ENCODE measurements at regions not wholly inside any gene's neighbourhood (a gene's known extent, or its start where the extent isn't known, plus 50 kb on each side); places are given as distances from the start of the nearest gene placed in this dataset.

DNA sequence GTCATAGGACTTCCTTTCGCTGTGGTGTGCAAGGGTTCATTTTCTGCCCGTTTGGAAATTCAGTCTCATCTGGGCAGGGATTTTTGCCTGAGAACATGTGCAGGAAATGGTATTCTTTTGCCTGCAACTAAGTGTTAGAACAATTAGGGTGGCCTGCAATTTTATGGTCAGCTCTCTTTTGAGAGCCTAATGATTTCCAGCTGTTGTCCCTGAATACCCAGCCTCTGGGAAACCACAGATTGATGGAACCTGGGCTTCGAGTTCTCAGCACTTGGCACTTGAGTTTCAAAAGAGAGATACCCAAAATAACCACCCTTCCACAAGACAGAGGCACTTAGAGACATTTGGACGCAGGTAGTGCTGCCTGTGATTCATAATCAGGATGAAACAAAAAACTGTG, 217.2 kb upstream of the FOXA2 start:
- no peak overlapping the region for H3K27ac ChIP-seq
- peaks cover 4% of the 10 kb centered on the region for H3K4me1 ChIP-seq
- no peak for ATAC-seq
- no peaks in the 10 kb centered on the region for H3K36me3 ChIP-seq
- no peak overlapping the region for H3K4me3 ChIP-seq
- no peak for TF ChIP-seq CTCF (IDR thresholded peaks at IDR 0.05)
- intact Hi-C loops (cut with DNase I): no loop called here
- H3K27me3 ChIP-seq: no peaks in the 10 kb centered on the region
- no peak for DNase-seq
- no peaks in the 10 kb centered on the region for H3K9me3 ChIP-seq

DNA sequence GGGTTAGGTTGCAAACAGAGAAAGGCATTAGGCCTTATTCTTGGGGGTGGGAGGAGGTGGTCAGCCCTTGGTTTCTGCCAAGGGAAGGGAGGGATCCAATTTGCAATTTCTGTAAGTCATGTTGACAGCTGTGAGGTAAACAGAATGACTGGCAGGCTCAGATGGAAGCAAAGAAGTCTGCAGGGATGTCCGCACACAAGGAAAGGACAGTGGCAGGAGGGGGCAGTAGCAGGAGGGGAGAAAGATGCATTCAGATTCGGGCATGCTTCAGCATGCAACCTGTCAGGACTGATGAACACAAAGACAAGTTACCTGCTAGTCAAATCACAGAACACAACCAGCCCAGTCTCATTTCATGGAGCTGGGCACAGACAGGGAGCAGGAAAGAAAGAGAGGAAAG, 217.9 kb upstream of the FOXA2 start:
- Histone ChIP-seq H3K27ac (no peak overlapping the region), H3K9me3 (no peaks in the 10 kb centered on the region), H3K36me3 (no peaks in the 10 kb centered on the region), H3K27me3 (no peaks in the 10 kb centered on the region), H3K4me3 (no peak overlapping the region), H3K4me1 (no peaks in the 10 kb centered on the region)
- DNase-seq: no peak
- no peak for TF ChIP-seq CTCF (IDR thresholded peaks at IDR 0.05)
- no peak for ATAC-seq
- intact Hi-C loops (cut with DNase I): no loop called here

GRCh38 chr20:22805219-22805618, 220.8 kb upstream of the FOXA2 start:
- DNase-seq: no peak
- H3K36me3 ChIP-seq: no peaks in the 10 kb centered on the region
- H3K27ac ChIP-seq: no peak overlapping the region
- H3K27me3 ChIP-seq: no peaks in the 10 kb centered on the region
- no peaks in the 10 kb centered on the region for H3K9me3 ChIP-seq
- H3K4me3 ChIP-seq: no peak overlapping the region
- ATAC-seq: peak; percentile 78
- intact Hi-C loops (cut with DNase I): no loop called here
- no peak for TF ChIP-seq CTCF (IDR thresholded peaks at IDR 0.05)
- H3K4me1 ChIP-seq: no peaks in the 10 kb centered on the region

GRCh38 chr20:22805996-22806395, 221.6 kb upstream of the FOXA2 start:
- H3K9me3 ChIP-seq: no peaks in the 10 kb centered on the region
- no peak for TF ChIP-seq CTCF (IDR thresholded peaks at IDR 0.05)
- H3K4me1 ChIP-seq: no peaks in the 10 kb centered on the region
- no peak for DNase-seq
- ATAC-seq: no peak
- no peaks in the 10 kb centered on the region for H3K36me3 ChIP-seq
- intact Hi-C loops (cut with DNase I): no loop called here
- H3K27ac ChIP-seq: no peak overlapping the region
- no peak overlapping the region for H3K4me3 ChIP-seq
- H3K27me3 ChIP-seq: no peaks in the 10 kb centered on the region

DNA sequence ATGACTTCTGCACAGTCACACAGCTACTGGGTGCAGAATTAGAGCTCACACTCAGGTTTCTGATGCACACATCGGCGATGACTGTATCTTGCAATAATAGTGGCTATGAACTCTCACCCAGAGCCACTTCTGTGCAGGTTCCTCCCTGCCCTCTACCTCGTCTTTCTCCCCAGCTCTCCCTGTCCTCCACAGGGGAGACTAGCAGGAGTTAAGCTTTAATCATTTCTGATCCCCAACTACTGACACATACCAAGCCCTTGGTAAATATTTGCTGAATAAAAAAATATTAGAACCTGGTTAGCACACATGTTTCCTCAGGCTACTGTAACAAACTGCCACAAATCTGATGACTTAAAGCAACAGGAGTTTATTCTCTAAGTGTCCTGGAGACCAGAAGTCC, 222.7 kb upstream of the FOXA2 start:
- H3K36me3 ChIP-seq: no peaks in the 10 kb centered on the region
- TF ChIP-seq CTCF (IDR thresholded peaks at IDR 0.05): no peak
- ATAC-seq (no peak), DNase-seq (no peak)
- no peak overlapping the region for H3K27ac ChIP-seq
- no peaks in the 10 kb centered on the region for H3K27me3 ChIP-seq
- no peak overlapping the region for H3K4me3 ChIP-seq
- no peaks in the 10 kb centered on the region for H3K4me1 ChIP-seq
- intact Hi-C loops (cut with DNase I): no loop called here
- no peaks in the 10 kb centered on the region for H3K9me3 ChIP-seq

GRCh38 chr20:22807646-22808244, 223.4 kb upstream of the FOXA2 start:
- ATAC-seq (no peak), DNase-seq (no peak)
- no peaks in the 10 kb centered on the region for H3K36me3 ChIP-seq
- H3K27ac ChIP-seq: no peak overlapping the region
- intact Hi-C loops (cut with DNase I): no loop called here
- no peaks in the 10 kb centered on the region for H3K9me3 ChIP-seq
- no peaks in the 10 kb centered on the region for H3K4me1 ChIP-seq
- TF ChIP-seq CTCF (IDR thresholded peaks at IDR 0.05): no peak
- no peak overlapping the region for H3K4me3 ChIP-seq
- no peaks in the 10 kb centered on the region for H3K27me3 ChIP-seq
